HG03045 (cell line): ENCODE measurements at regions not wholly inside any gene's neighbourhood (a gene's known extent, or its start where the extent isn't known, plus 50 kb on each side); places are given as distances from the start of the nearest gene placed in this dataset.
"Not testable (repeated sequence)": the region's sequence is repeated elsewhere in the genome, so short reads cannot be mapped to it uniquely, and the experiment has no call there.

Experiments
- ATAC-seq: cut with Tn5 transposase; IDR thresholded peaks from one replicate; pipeline ENCODE4 v1.9.1; 2021; ENCODE audit warnings: mild to moderate bottlenecking, moderate library complexity; ENCODE audit not compliant: unreplicated experiment

DNA sequence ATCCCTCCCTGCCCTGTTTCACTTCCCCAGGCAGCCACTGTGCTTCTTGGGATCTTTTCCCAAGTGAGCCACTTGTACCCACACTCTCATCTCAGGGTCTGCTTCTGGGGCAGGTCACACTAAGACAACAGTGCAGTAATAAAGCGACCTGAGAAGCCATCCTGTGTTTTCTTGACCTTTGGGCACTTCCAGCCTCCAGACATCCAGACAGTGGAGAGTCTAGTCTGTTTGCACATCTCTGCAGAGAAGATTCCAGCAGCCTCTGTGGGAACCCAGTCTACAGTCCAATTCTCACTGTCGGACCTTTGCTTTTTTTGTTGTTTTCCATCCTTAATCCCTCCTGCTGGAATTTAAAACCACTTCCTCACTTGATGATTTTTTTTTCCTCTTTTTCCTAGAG lies 50.3 kb upstream of the ATP6AP2 start:
- no peak for ATAC-seq

DNA sequence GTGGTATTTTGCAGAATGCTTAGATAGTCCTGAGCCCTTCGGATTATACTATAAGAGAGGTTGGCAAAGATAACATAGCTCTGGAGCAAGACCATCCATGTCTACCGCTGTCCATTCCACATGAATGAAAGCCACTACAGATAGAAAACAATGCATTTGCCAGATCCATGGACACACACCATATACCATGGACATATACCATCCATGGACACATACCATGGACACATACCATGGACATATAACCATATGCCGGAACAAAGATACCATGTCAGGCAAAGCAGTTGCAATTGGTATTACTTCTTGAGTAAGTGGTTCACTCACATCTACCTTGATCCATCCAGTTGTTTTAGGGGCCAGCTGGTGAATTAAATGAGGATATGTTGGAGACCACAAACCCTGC lies 53.2 kb upstream of the ATP6AP2 start:
- no peak for ATAC-seq

GRCh38 chrX:40526412-40526811 lies 54.4 kb upstream of the ATP6AP2 start:
- ATAC-seq: no peak

GRCh38 chrX:40525901-40526300 lies 54.9 kb upstream of the ATP6AP2 start:
- ATAC-seq: not testable (repeated sequence)

- ATAC-seq: no peak
Observed at GRCh38 chrX:40524423-40524822, 56.3 kb upstream of the ATP6AP2 start.

DNA sequence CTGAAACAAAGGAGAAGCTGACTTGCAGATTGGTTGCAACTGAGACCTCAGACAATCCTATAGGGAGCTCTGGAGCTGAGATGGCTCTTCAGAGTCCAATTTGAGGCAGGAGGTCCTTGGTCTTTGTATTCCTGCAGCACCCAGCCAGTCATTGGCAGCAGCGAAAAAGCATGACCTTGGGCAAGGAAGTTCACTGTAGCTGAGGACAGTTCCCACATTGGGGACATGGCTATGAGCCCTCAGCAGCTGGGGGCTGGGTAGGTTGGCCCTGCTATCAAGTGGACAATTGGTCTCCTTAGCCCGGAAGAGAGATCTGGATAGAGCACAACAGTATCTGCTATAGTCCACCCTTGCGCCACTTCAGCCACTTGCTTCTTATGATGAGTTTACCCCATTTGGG lies 56.9 kb upstream of the ATP6AP2 start:
- no peak for ATAC-seq

- ATAC-seq: no peak
Observed at GRCh38 chrX:40521868-40522450, 58.8 kb upstream of the ATP6AP2 start.

DNA sequence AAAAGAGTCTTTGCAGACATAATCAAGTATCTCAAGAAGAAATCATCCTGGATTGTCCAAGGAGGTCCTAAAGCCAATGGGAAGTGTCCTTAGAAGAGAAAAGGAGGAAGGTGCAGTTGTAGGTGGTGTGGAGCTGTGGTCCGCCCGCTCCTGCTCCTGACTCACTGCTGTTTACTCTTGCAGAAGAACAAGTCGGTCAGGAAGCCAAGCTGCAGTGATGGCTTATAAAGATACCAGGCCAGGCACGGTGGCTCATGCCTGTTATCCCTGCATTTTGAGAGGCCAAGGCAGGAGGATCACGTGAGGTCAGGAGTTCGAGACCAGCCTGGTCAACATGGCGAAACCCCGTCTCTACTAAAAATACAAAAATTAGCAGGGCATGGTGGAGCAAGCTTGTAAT lies 66.4 kb upstream of the ATP6AP2 start:
- ATAC-seq: no peak

DNA sequence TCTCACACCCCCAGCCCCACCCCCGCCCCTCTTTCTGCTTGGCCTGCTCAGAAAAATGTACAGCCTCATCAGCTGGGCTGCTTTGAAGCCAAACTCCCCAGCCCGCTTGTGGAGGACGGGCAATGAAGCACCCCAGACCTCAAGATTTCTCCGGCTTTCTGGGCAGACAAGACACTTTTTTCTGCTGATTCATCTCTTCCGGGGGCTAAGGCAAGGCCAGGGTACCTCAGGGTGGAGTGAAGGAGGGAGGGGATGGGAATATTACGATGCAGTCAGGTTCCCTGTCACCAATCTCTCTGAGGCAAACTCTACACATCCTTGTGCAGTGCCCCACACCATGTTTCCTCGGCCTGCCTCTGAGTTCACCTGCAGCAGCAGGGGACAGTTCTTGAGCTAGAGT lies 66.9 kb upstream of the ATP6AP2 start:
- ATAC-seq: no peak

GRCh38 chrX:40513012-40513411 lies 67.8 kb upstream of the ATP6AP2 start:
- no peak for ATAC-seq

DNA sequence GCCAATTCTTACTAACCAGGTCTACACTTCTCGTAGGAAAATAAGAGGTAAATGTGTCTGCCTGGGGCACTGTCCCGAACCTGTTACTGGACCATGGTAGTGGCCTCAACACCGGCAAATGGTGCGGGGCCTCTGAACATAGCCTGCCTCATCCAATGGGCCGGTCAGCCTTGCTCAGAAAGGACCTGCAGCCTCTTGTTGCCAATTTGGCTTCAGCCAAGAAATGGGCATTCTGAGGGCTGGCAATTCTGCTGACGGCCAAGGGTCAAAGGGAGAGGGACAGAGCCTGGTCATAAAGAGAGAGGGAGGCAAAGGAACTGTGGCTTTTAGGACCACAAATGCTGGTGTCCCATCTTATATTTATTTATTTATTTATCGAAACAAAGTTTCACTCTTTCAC lies 69.5 kb upstream of the ATP6AP2 start:
- ATAC-seq: no peak

DNA sequence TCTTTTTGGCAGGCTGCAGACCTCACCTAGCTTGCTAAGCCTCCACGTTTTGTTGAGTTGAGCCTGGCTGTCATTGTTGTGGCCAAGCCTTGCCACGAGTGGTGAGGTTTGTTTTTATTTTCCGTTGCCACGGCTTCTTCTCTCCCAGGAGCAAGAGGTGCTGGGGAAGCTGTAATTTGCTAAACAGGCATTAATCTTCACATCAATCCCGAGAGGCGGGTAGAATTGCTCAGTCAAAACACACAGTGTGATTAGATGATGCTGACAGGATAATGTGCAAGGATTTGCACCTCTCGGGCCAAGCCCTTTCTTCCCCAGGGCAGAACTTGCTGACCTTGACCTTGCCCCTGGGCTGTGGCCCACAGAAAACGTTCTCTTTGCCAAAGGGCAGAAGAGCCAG lies 72.2 kb upstream of the ATP6AP2 start:
- no peak for ATAC-seq

DNA sequence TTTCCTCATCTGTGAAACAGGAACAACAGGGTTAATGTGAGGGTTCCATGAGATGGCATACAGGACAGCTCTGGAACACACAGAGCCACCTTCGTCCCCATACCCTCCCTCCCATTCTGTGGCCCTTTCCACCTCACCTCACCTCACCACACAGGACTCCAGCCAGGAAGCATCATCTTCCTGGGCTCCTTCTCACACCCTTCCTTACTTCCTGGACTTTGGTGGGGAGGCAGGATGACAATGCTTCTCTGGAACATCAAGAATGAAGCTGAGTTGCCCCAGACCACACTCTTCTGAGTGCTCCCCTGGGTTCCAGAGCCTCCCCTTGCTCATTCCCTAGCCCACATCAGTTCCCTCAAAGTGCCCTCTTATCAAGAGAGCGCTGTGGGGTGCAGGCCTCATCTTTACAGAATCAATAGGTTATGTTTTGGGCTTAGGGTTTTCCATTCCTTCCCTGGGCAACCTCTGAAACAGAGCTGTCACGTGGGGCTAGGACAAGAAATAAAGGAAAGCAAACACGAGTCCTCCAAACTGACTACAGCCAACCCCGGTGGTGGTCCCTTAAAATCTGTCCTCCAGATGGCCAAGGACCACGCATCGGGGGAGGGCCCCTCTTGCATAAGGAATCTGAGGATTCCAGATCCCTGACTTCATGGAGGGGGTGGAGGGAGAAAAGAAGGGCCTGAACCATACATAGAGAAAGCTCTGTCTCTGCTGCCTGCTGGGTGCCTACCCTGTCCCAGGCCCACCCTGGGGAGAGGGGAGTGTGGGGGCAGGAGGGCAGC lies 74.4 kb upstream of the ATP6AP2 start:
- ATAC-seq: no peak

- ATAC-seq: no peak
Observed at GRCh38 chrX:40504801-40505605, 75.8 kb upstream of the ATP6AP2 start.

DNA sequence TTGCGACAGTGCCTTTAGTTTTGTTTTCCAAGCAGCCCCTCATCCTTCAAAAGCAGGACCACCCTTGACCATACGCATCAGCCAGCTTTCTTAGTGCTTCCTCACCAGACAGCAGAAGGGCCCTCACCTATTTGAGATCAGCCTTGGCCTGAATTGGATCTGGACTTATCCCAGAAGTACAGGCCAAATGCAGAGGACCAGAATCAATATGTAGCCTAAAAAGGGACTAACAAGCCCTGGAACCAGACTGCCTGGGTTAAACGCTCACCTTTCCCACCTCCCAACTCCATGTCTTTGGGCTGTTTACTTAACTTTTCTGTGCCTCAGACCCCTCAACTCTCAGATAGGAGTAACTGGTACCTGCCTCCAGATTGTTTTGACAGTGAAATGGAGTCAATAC lies 77.7 kb upstream of the ATP6AP2 start:
- ATAC-seq: no peak

DNA sequence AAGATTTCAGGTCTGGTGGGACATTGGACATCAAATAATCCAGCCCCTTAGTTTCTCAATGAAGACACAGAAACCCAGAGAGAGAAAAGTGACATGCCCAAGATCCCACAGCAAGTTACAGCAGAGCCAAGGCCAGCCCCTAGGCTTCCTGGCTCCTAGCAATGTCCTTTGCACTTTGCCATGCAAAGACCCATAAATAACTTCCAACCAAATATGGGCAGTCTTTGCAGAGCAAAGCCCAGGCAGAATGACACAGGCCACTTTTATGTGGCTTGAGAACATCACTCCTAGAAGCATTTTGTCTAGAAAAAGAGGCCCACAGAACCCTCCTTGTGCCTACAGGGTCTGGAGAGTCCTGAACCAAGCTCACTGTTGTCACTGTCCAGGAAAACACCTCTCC lies 78.1 kb upstream of the ATP6AP2 start:
- ATAC-seq: no peak

- no peak for ATAC-seq
Observed at GRCh38 chrX:40501164-40501855, 79.5 kb upstream of the ATP6AP2 start.

GRCh38 chrX:40496728-40497127 lies 84.0 kb upstream of the ATP6AP2 start:
- no peak for ATAC-seq

GRCh38 chrX:40495659-40496058 lies 85.1 kb upstream of the ATP6AP2 start:
- ATAC-seq: no peak

- no peak for ATAC-seq
Observed at GRCh38 chrX:40494005-40494404, 86.8 kb upstream of the ATP6AP2 start.

- ATAC-seq: no peak
Observed at GRCh38 chrX:40488296-40488695, 92.5 kb upstream of the ATP6AP2 start.
